22Rv1 (cell line): ENCODE measurements at regions not wholly inside any gene's neighbourhood (a gene's known extent, or its start where the extent isn't known, plus 50 kb on each side); places are given as distances from the start of the nearest gene placed in this dataset.

ENCODE experiments used
- H3K27ac ChIP-seq: fragments of 450-650 bp; 2 replicates; pipeline ENCODE4 v1.5.1; 2017
- CTCF ChIP-seq: fragments of 450-650 bp; IDR thresholded peaks from 2 replicates; pipeline ENCODE4 v1.5.1; 2017; ENCODE audit warnings: mild to moderate bottlenecking
- ZFX ChIP-seq: fragments of 450-650 bp; IDR thresholded peaks from 2 replicates; pipeline ENCODE4 v1.6.1; 2017; ENCODE audit warnings: antibody characterized with exemption, borderline replicate concordance

- H3K27ac ChIP-seq: peak overlapping the region; percentile 50
- TF ChIP-seq CTCF (no peak), ZFX (no peak)
Measured at GRCh38 chr3:18112674-18113375, 312.3 kb downstream of the SATB1 start.

DNA sequence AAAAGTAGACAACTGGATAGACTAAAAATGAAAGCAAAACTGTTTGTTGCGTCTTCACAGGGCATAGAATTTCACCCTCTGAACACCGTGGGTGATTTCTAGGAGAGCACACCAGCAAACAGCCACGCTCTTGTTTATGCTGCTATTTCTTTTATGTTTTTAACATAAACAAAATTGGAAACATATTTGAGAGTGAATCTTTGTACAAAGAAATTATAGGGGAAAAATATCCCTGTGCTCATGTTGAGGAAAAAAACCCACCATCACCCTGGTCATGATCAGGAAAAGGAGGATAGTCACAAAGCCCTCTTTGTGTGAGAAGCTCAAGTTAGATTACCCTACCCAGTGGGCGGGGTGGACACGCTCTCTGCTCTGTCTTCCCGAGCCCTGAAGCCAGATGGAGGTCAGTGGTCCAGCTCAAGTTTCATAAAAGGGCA is 313.3 kb downstream of the SATB1 start:
- peak overlapping the region; percentile 0; the same call in 1 of the 2 replicates for H3K27ac ChIP-seq
- TF ChIP-seq CTCF: no peak
- TF ChIP-seq ZFX: no peak

GRCh38 chr3:18103591-18103990 is 321.5 kb downstream of the SATB1 start:
- TF ChIP-seq CTCF (no peak), ZFX (no peak)
- H3K27ac ChIP-seq: no peak overlapping the region

GRCh38 chr3:18100121-18100520 is 325.0 kb downstream of the SATB1 start:
- H3K27ac ChIP-seq: peak overlapping the region; percentile 87
- no peak for TF ChIP-seq CTCF
- TF ChIP-seq ZFX: no peak

GRCh38 chr3:18099611-18100010 is 325.5 kb downstream of the SATB1 start:
- TF ChIP-seq ZFX (no peak), CTCF (no peak)
- H3K27ac ChIP-seq: peak overlapping the region; percentile 87

- TF ChIP-seq ZFX (no peak), CTCF (no peak)
- peak overlapping the region; percentile 87 for H3K27ac ChIP-seq
Measured at GRCh38 chr3:18098960-18099587, 326.1 kb downstream of the SATB1 start.

GRCh38 chr3:18097989-18098388 is 327.1 kb downstream of the SATB1 start:
- TF ChIP-seq ZFX (no peak), CTCF (no peak)
- peak overlapping the region; percentile 87 for H3K27ac ChIP-seq
